Choroid plexus epithelial cell (primary cell): ENCODE measurements at regions not wholly inside any gene's neighbourhood (a gene's known extent, or its start where the extent isn't known, plus 50 kb on each side); places are given as distances from the start of the nearest gene placed in this dataset.

Source experiments
- DNase-seq: peaks from one replicate; pipeline ENCODE4 v3.0.0-alpha.2; 2010; ENCODE audit warnings: low read depth
- H3K4me3 ChIP-seq: 2 replicates; pipeline ENCODE4 v1.5.1; 2011; ENCODE audit warnings: low read depth, mild to moderate bottlenecking, control low read depth, low read length, moderate library complexity
- TF ChIP-seq, protein P1 (sequence below): conservative IDR thresholded peaks from 2 replicates; pipeline ENCODE4 v1.5.1; 2011; ENCODE audit warnings: low read depth, mild to moderate bottlenecking, control low read depth, inconsistent platforms, low read length, moderate library complexity

DNA sequence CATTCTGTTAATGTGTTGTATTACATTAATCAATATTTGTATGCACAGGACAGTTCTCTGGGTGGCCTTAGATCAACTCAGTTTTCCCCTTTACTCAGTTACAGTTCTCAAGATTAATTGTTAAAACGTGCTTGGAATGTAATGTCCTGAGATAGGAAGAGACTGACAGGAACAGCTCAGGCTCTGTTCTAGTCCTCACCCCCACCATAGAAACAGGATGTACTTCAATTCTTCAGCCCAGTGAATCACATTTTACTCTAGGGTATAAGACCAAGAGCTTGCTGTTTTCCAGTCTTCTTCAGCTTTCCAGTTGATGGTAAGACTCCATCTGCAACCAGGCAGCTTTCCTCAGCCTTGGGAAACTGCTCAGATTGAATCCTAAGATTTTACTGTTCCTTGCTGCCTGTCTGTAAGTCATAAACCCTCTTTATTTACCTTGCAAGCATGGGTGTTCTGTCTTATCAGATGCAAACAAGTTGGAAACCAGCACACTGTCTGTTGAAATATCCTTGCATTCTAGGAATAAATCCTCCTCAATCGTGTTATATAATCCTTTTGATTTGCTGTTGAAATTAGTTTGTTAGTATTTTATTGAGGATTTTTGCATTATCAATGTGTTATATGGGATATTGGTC, 836.9 kb upstream of the PCDH9 start:
- no peak for DNase-seq
- TF ChIP-seq, protein P1, sequence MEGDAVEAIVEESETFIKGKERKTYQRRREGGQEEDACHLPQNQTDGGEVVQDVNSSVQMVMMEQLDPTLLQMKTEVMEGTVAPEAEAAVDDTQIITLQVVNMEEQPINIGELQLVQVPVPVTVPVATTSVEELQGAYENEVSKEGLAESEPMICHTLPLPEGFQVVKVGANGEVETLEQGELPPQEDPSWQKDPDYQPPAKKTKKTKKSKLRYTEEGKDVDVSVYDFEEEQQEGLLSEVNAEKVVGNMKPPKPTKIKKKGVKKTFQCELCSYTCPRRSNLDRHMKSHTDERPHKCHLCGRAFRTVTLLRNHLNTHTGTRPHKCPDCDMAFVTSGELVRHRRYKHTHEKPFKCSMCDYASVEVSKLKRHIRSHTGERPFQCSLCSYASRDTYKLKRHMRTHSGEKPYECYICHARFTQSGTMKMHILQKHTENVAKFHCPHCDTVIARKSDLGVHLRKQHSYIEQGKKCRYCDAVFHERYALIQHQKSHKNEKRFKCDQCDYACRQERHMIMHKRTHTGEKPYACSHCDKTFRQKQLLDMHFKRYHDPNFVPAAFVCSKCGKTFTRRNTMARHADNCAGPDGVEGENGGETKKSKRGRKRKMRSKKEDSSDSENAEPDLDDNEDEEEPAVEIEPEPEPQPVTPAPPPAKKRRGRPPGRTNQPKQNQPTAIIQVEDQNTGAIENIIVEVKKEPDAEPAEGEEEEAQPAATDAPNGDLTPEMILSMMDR: no peak
- no peak overlapping the region for H3K4me3 ChIP-seq

- H3K4me3 ChIP-seq: no peak overlapping the region
- DNase-seq: peak; percentile 18
- TF ChIP-seq, protein P1: no peak
Measured at GRCh38 chr13:68064001-68064770, 834.0 kb upstream of the PCDH9 start.

GRCh38 chr13:68063181-68063580, 833.0 kb upstream of the PCDH9 start:
- H3K4me3 ChIP-seq: no peak overlapping the region
- no peak for DNase-seq
- TF ChIP-seq, protein P1: no peak

GRCh38 chr13:68057836-68058235, 827.7 kb upstream of the PCDH9 start:
- peak; percentile 26 for DNase-seq
- H3K4me3 ChIP-seq: no peak overlapping the region
- TF ChIP-seq, protein P1: no peak

- peak; percentile 88 for DNase-seq
- no peak overlapping the region for H3K4me3 ChIP-seq
- TF ChIP-seq, protein P1: no peak
Measured at GRCh38 chr13:68056816-68057710, 826.9 kb upstream of the PCDH9 start.

GRCh38 chr13:68051910-68052309, 821.8 kb upstream of the PCDH9 start:
- TF ChIP-seq, protein P1: no peak
- DNase-seq: no peak
- no peak overlapping the region for H3K4me3 ChIP-seq
